K562 (cell line): ENCODE measurements at regions not wholly inside any gene's neighbourhood (a gene's known extent, or its start where the extent isn't known, plus 50 kb on each side); places are given as distances from the start of the nearest gene placed in this dataset.

Experiments used
- ARHGAP35 ChIP-seq: fragments of 450-650 bp; IDR thresholded peaks from 2 replicates; pipeline ENCODE4 v1.6.1; 2018; ENCODE audit not compliant: partially characterized antibody
- BMI1 ChIP-seq: fragments of 150-350 bp; IDR thresholded peaks from 2 replicates; pipeline ENCODE4 v1.6.1; 2014; ENCODE audit warnings: low read length
- DACH1 ChIP-seq: fragments of 450-650 bp; IDR thresholded peaks from 2 replicates; pipeline ENCODE4 v1.6.1; 2018; ENCODE audit not compliant: partially characterized antibody
- GATAD2A ChIP-seq: fragments of 450-650 bp; IDR thresholded peaks from 2 replicates; pipeline ENCODE4 v1.6.1; 2017
- IRF2 ChIP-seq: sonication (generic); formaldehyde crosslinking; IDR thresholded peaks from 2 replicates; pipeline ENCODE4 v1.8.1; 2022; ENCODE audit warnings: mild to moderate bottlenecking, missing genetic modification reagents
- PTBP1 ChIP-seq: fragments of 200-400 bp; formaldehyde crosslinking; IDR thresholded peaks from 2 replicates; pipeline ENCODE4 v1.6.1; 2017; ENCODE audit warnings: low read depth, low read length
- PTRF ChIP-seq: fragments of 450-650 bp; IDR thresholded peaks from 2 replicates; pipeline ENCODE4 v1.6.1; 2016; ENCODE audit warnings: mild to moderate bottlenecking, missing genetic modification characterization, missing compliant biosample characterization
- RBM25 ChIP-seq: fragments of 200-400 bp; formaldehyde crosslinking; IDR thresholded peaks from 2 replicates; pipeline ENCODE4 v1.6.1; 2018; ENCODE audit warnings: low read length, low read depth, moderate library complexity; ENCODE audit not compliant: severe bottlenecking
- SRF ChIP-seq, 2 experiments: fragments of 250-450, 450-650 bp in 1 of 2; sonication (Bioruptor Pico) in 1 of 2; sonication (generic) in 1 of 2; formaldehyde crosslinking; IDR thresholded peaks; 2 replicates each; pipeline versions ENCODE4 v1.5.0 to v1.5.1; 2020 to 2022; ENCODE audit warnings: mild to moderate bottlenecking in 1 of 2, missing genetic modification reagents in 1 of 2
- TBL1XR1 ChIP-seq, 2 experiments: IDR thresholded peaks; 2 replicates each; pipeline ENCODE4 v1.6.1; 2012; ENCODE audit warnings: improper control_type of control experiment in 2 of 2, low read length in 2 of 2, mild to moderate bottlenecking in 1 of 2
- ZBTB17 ChIP-seq: fragments of 450-650 bp; formaldehyde crosslinking; IDR thresholded peaks from 2 replicates; pipeline ENCODE4 v1.4.0; 2020; ENCODE audit warnings: mild to moderate bottlenecking
- ZNF121 ChIP-seq: sonication (generic); formaldehyde crosslinking; conservative IDR thresholded peaks from 2 replicates; pipeline ENCODE4 v1.8.0; 2022; ENCODE audit warnings: missing genetic modification reagents
- ZNF263 ChIP-seq: sonication (generic); formaldehyde crosslinking; IDR thresholded peaks from 2 replicates; pipeline ENCODE4 v1.8.0; 2022; ENCODE audit warnings: mild to moderate bottlenecking, missing genetic modification reagents, borderline replicate concordance
- ZNF280B ChIP-seq: fragments of 250-450 bp; sonication (Bioruptor Pico); IDR thresholded peaks from 2 replicates; pipeline ENCODE4 v1.5.1; 2021; ENCODE audit warnings: mild to moderate bottlenecking
- ZNF668 ChIP-seq: fragments of 250-450 bp; sonication (Bioruptor Pico); IDR thresholded peaks from 2 replicates; pipeline ENCODE4 v1.8.0; 2022; ENCODE audit warnings: mild to moderate bottlenecking, inconsistent platforms
- TF ChIP-seq, protein P1 (sequence below): sonication (generic); formaldehyde crosslinking; IDR thresholded peaks from 2 replicates; pipeline ENCODE4 v1.8.0; 2022; ENCODE audit warnings: mild to moderate bottlenecking, missing genetic modification reagents
- TF ChIP-seq, protein P2 (sequence below): sonication (generic); formaldehyde crosslinking; IDR thresholded peaks from 2 replicates; pipeline ENCODE4 v1.8.0; 2022; ENCODE audit warnings: mild to moderate bottlenecking, low read depth, missing genetic modification reagents
- TF ChIP-seq, protein P3 (sequence below): IDR thresholded peaks from 2 replicates; pipeline ENCODE4 v1.6.1; 2016; ENCODE audit warnings: missing genetic modification characterization, missing compliant biosample characterization

DNA sequence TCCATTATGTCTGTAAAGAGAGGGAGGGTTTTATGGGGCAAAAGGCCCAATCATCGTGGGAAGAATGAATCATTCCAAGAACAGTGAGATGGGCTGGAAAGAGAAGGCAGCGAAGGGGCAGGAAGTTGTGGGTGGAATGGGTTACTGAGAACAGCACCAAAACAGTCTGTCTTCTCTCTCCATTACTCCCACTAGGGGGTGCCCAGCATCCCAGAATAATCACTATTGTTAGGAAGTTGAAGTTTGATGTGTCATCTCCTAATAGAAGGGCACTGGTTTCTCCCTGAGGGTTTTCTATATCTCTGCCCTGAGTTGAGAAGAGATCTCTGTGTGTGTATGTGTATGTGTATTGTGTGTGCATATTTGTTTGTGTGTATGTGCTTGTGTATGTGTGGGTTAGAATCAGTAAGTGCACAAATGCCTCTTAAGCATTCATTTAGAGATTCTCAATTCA lies 76.6 kb upstream of the MAP4K3 start (continued):
- TF ChIP-seq, protein P1, sequence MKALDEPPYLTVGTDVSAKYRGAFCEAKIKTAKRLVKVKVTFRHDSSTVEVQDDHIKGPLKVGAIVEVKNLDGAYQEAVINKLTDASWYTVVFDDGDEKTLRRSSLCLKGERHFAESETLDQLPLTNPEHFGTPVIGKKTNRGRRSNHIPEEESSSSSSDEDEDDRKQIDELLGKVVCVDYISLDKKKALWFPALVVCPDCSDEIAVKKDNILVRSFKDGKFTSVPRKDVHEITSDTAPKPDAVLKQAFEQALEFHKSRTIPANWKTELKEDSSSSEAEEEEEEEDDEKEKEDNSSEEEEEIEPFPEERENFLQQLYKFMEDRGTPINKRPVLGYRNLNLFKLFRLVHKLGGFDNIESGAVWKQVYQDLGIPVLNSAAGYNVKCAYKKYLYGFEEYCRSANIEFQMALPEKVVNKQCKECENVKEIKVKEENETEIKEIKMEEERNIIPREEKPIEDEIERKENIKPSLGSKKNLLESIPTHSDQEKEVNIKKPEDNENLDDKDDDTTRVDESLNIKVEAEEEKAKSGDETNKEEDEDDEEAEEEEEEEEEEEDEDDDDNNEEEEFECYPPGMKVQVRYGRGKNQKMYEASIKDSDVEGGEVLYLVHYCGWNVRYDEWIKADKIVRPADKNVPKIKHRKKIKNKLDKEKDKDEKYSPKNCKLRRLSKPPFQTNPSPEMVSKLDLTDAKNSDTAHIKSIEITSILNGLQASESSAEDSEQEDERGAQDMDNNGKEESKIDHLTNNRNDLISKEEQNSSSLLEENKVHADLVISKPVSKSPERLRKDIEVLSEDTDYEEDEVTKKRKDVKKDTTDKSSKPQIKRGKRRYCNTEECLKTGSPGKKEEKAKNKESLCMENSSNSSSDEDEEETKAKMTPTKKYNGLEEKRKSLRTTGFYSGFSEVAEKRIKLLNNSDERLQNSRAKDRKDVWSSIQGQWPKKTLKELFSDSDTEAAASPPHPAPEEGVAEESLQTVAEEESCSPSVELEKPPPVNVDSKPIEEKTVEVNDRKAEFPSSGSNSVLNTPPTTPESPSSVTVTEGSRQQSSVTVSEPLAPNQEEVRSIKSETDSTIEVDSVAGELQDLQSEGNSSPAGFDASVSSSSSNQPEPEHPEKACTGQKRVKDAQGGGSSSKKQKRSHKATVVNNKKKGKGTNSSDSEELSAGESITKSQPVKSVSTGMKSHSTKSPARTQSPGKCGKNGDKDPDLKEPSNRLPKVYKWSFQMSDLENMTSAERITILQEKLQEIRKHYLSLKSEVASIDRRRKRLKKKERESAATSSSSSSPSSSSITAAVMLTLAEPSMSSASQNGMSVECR = no peak
- no peak for TF ChIP-seq IRF2 (CRISPR knock-in tag)
- no peak for TF ChIP-seq ZNF121 (CRISPR knock-in tag)
- no peak for TF ChIP-seq ZBTB17
- no peak for TF ChIP-seq ZNF263 (CRISPR knock-in tag)
- no peak; a peak in 1 of 4 replicates for TF ChIP-seq SRF (CRISPR knock-in tag; IDR thresholded peaks at IDR 0.05)
- TF ChIP-seq, protein P2, sequence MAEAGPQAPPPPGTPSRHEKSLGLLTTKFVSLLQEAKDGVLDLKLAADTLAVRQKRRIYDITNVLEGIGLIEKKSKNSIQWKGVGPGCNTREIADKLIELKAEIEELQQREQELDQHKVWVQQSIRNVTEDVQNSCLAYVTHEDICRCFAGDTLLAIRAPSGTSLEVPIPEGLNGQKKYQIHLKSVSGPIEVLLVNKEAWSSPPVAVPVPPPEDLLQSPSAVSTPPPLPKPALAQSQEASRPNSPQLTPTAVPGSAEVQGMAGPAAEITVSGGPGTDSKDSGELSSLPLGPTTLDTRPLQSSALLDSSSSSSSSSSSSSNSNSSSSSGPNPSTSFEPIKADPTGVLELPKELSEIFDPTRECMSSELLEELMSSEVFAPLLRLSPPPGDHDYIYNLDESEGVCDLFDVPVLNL = no peak
- TF ChIP-seq ZNF668 (CRISPR knock-in tag) = no peak
- no peak for TF ChIP-seq BMI1
- TF ChIP-seq ZNF280B (CRISPR knock-in tag) = no peak
- TF ChIP-seq PTRF (tag) = no peak
- no peak for TF ChIP-seq GATAD2A
- peak; percentile 30 for TF ChIP-seq DACH1
- TF ChIP-seq ARHGAP35 = no peak
- TF ChIP-seq RBM25 = no peak
- TF ChIP-seq, protein P3, sequence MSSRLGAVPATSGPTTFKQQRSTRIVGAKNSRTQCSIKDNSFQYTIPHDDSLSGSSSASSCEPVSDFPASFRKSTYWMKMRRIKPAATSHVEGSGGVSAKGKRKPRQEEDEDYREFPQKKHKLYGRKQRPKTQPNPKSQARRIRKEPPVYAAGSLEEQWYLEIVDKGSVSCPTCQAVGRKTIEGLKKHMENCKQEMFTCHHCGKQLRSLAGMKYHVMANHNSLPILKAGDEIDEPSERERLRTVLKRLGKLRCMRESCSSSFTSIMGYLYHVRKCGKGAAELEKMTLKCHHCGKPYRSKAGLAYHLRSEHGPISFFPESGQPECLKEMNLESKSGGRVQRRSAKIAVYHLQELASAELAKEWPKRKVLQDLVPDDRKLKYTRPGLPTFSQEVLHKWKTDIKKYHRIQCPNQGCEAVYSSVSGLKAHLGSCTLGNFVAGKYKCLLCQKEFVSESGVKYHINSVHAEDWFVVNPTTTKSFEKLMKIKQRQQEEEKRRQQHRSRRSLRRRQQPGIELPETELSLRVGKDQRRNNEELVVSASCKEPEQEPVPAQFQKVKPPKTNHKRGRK (tag) = no peak
- TF ChIP-seq TBL1XR1 (IDR thresholded peaks at IDR 0.05; ENCODE audit: low read length in 2 of 2) = peak in 1 of 2 experiments; percentile 57; a peak in 2 of 4 replicates
- no peak for TF ChIP-seq PTBP1
